MCF 10A (cell line): ENCODE measurements at regions not wholly inside any gene's neighbourhood (a gene's known extent, or its start where the extent isn't known, plus 50 kb on each side); places are given as distances from the start of the nearest gene placed in this dataset.

Experiments used
- BruUV-seq: library from RNA; stranded (reverse); fragments of 400-500 nt; replicated peaks from 2 replicates; lab custom pipeline; 2021; lab: Mats Ljungman, UMichigan
- CTCF ChIA-PET: fragments of 300-600 bp; sonication (Branson Sonifier 250); formaldehyde crosslinking; extraction: SDS; loops from one replicate; lab custom pipeline; 2021; ENCODE audit warnings: antibody characterized with exemption, inconsistent platforms; lab: Yijun Ruan, JAX
- POLR2A ChIA-PET: fragments of 300-600, 350-650 bp; sonication (Branson Sonifier 250); formaldehyde crosslinking; extraction: SDS; loops from one replicate; lab custom pipeline; 2020; ENCODE audit warnings: antibody characterized with exemption, inconsistent platforms; lab: Yijun Ruan, JAX
- DNase-seq: peaks from one replicate; pipeline ENCODE4 v3.0.0-alpha.2; 2018; ENCODE audit not compliant: unreplicated experiment
- H3K27ac Mint-ChIP-seq: one replicate; pipeline ENCODE4 v1.8.0; 2022; ENCODE audit warnings: mild to moderate bottlenecking, low read depth, mixed read lengths; ENCODE audit not compliant: unreplicated experiment
- H3K27me3 Mint-ChIP-seq: one replicate; pipeline ENCODE4 v1.8.0; 2022; ENCODE audit warnings: mixed read lengths; ENCODE audit not compliant: insufficient read depth, unreplicated experiment
- H3K36me3 Mint-ChIP-seq: one replicate; pipeline ENCODE4 v1.8.0; 2022; ENCODE audit warnings: mild to moderate bottlenecking, moderate library complexity, mixed read lengths; ENCODE audit not compliant: insufficient read depth, unreplicated experiment
- H3K4me1 Mint-ChIP-seq: one replicate; pipeline ENCODE4 v1.8.0; 2022; ENCODE audit warnings: mixed read lengths; ENCODE audit not compliant: insufficient read depth, unreplicated experiment
- H3K4me3 Mint-ChIP-seq: one replicate; pipeline ENCODE4 v1.8.0; 2022; ENCODE audit warnings: mild to moderate bottlenecking, moderate library complexity, mixed read lengths; ENCODE audit not compliant: unreplicated experiment
- H3K9me3 Mint-ChIP-seq: one replicate; pipeline ENCODE4 v1.8.0; 2022; ENCODE audit warnings: mixed read lengths; ENCODE audit not compliant: unreplicated experiment
- CTCF ChIP-seq: fragments of 200-600 bp; IDR thresholded peaks from one replicate; pipeline ENCODE4 v1.8.0; 2022; ENCODE audit warnings: antibody characterized with exemption, mild to moderate bottlenecking; ENCODE audit not compliant: unreplicated experiment
- intact Hi-C: fragments of 100-400 bp; cut with micrococcal nuclease; formaldehyde crosslinking; loops from 2 replicates; pipeline ENCODE4 v1.14.1; 2022

- no peak for DNase-seq
- Mint-ChIP-seq H3K4me1 (peaks cover 6% of the 10 kb centered on the region), H3K27ac (no peak overlapping the region), H3K27me3 (no peaks in the 10 kb centered on the region), H3K9me3 (no peaks in the 10 kb centered on the region), H3K4me3 (no peak overlapping the region), H3K36me3 (no peaks in the 10 kb centered on the region)
- no peak for TF ChIP-seq CTCF
- ChIA-PET CTCF (interaction anchor here (0.6 to 1.5 kb wide), 5 partner anchors 12 to 864 kb away, joined by 3 to 6 read pairs (median 4); no protein-coding TSS in a partner anchor), POLR2A (interaction anchor here (0.6 to 1.8 kb wide), 8 partner anchors 10 to 456 kb away, joined by 3 to 9 read pairs (median 4); no protein-coding TSS in a partner anchor)
- no TSS peak for BruUV-seq
- intact Hi-C loops: no loop called here
These were observed 150.6 kb upstream of the IL12B start for GRCh38 chr5:159480849-159481248.

- ChIA-PET POLR2A (interaction anchor here (0.9 to 1.8 kb wide), 7 partner anchors 11 to 528 kb away, joined by 3 to 9 read pairs (median 5); partner anchors contain the start of gene TTC1), CTCF (interaction anchor here (0.8 to 1.5 kb wide), 3 partner anchors 11 to 863 kb away, joined by 3 to 6 read pairs (median 4); no protein-coding TSS in a partner anchor)
- intact Hi-C loops: no loop called here
- BruUV-seq: no TSS peak
- H3K9me3 Mint-ChIP-seq: no peaks in the 10 kb centered on the region
- H3K27ac Mint-ChIP-seq: peak overlapping the region; percentile 24
- DNase-seq: no peak
- H3K4me1 Mint-ChIP-seq: peaks cover 6% of the 10 kb centered on the region
- H3K36me3 Mint-ChIP-seq: no peaks in the 10 kb centered on the region
- no peak overlapping the region for H3K4me3 Mint-ChIP-seq
- no peak for TF ChIP-seq CTCF
- H3K27me3 Mint-ChIP-seq: no peaks in the 10 kb centered on the region
These were observed 151.5 kb upstream of the IL12B start for GRCh38 chr5:159481751-159482150.

- DNase-seq: no peak
- TF ChIP-seq CTCF: no peak
- no peaks in the 10 kb centered on the region for H3K27me3 Mint-ChIP-seq
- no peaks in the 10 kb centered on the region for H3K36me3 Mint-ChIP-seq
- intact Hi-C loops: no loop called here
- H3K4me3 Mint-ChIP-seq: no peak overlapping the region
- no TSS peak for BruUV-seq
- peaks cover 1% of the 10 kb centered on the region for H3K4me1 Mint-ChIP-seq
- H3K27ac Mint-ChIP-seq: no peak overlapping the region
- POLR2A ChIA-PET: no interaction called here
- CTCF ChIA-PET: no interaction called here
- no peaks in the 10 kb centered on the region for H3K9me3 Mint-ChIP-seq
These were observed 156.5 kb upstream of the IL12B start for GRCh38 chr5:159486836-159487235.

- H3K36me3 Mint-ChIP-seq: no peaks in the 10 kb centered on the region
- no peak overlapping the region for H3K4me3 Mint-ChIP-seq
- intact Hi-C loops: no loop called here
- no peak for TF ChIP-seq CTCF
- no peak for DNase-seq
- no peaks in the 10 kb centered on the region for H3K9me3 Mint-ChIP-seq
- H3K27me3 Mint-ChIP-seq: no peaks in the 10 kb centered on the region
- ChIA-PET POLR2A (no interaction called here), CTCF (interaction anchor here (1.1 kb wide), 1 partner anchor 499 kb away, joined by 3 read pairs; no protein-coding TSS in a partner anchor)
- no TSS peak for BruUV-seq
- H3K4me1 Mint-ChIP-seq: no peaks in the 10 kb centered on the region
- H3K27ac Mint-ChIP-seq: no peak overlapping the region
These were observed 158.2 kb upstream of the IL12B start for GRCh38 chr5:159488516-159488915.
